Activated CD8-positive, alpha-beta T cell treated with anti-CD3 and anti-CD28 coated beads, Interleukin-2, amount 10 ng/mL, durations not matched to agents 7 days and 5 days (primary cell): ENCODE measurements at regions not wholly inside any gene's neighbourhood (a gene's known extent, or its start where the extent isn't known, plus 50 kb on each side); places are given as distances from the start of the nearest gene placed in this dataset.

Experiments
- ATAC-seq: fragments of 150-1000 bp; cut with Tn5 transposase; one replicate; pipeline ENCODE4 v1.10.0; 2021; ENCODE audit warnings: moderate library complexity
- CTCF ChIA-PET: fragments of 350-600 bp; sonication (Branson Sonifier 250); formaldehyde crosslinking; loops from one replicate; lab custom pipeline; 2021; ENCODE audit warnings: antibody characterized with exemption; lab: Charles Lee
- POLR2A ChIA-PET: fragments of 350-600 bp; sonication (Branson Sonifier 250); formaldehyde crosslinking; loops from one replicate; lab custom pipeline; 2021; ENCODE audit warnings: antibody characterized with exemption; lab: Charles Lee
- DNase-seq: peaks from one replicate; pipeline ENCODE4 v3.0.0-alpha.2; 2020
- H3K27ac Mint-ChIP-seq: one replicate; pipeline ENCODE4 v1.8.0; 2021; ENCODE audit warnings: mild to moderate bottlenecking, mixed read lengths
- H3K27me3 Mint-ChIP-seq: one replicate; pipeline ENCODE4 v1.8.0; 2021; ENCODE audit warnings: low read depth, mixed read lengths
- H3K36me3 Mint-ChIP-seq: one replicate; pipeline ENCODE4 v1.8.0; 2021; ENCODE audit warnings: low read depth, mixed read lengths
- H3K4me1 Mint-ChIP-seq: one replicate; pipeline ENCODE4 v1.8.0; 2021; ENCODE audit warnings: low read depth, mixed read lengths
- H3K4me3 Mint-ChIP-seq: one replicate; pipeline ENCODE4 v1.8.0; 2021; ENCODE audit warnings: mild to moderate bottlenecking, mixed read lengths
- H3K9me3 Mint-ChIP-seq: one replicate; pipeline ENCODE4 v1.8.0; 2022; ENCODE audit warnings: mixed read lengths; ENCODE audit not compliant: insufficient read depth

DNA sequence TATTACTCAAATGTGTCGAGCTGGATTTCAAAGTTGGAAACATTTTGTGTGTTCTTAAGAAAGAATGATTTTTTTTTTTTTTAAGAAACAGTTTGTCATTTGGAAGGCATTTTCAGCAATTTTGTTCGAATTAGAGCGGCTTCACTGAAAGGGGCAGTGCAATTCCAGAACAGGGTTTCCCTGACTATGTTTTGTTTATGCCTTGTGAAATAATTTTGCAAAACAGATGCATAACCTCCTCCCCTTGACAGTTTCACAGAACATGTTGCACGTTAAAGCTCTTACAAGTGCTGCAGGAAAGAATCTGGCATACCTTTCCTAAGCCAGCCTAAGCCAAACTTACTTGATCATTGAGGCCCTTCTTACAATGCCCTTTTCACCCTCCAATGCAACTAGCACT is 216.0 kb upstream of the SSTR4 start:
- Mint-ChIP-seq H3K9me3 (no peaks in the 10 kb centered on the region), H3K4me3 (no peak overlapping the region), H3K27ac (no peak overlapping the region), H3K27me3 (no peaks in the 10 kb centered on the region), H3K4me1 (no peaks in the 10 kb centered on the region), H3K36me3 (no peaks in the 10 kb centered on the region)
- ChIA-PET POLR2A (no interaction called here), CTCF (no interaction called here)
- no peak for ATAC-seq
- no peak for DNase-seq

GRCh38 chr20:22819784-22820183 is 215.3 kb upstream of the SSTR4 start:
- H3K27me3 Mint-ChIP-seq = no peaks in the 10 kb centered on the region
- ChIA-PET POLR2A (no interaction called here), CTCF (no interaction called here)
- no peaks in the 10 kb centered on the region for H3K36me3 Mint-ChIP-seq
- H3K4me3 Mint-ChIP-seq = no peak overlapping the region
- H3K27ac Mint-ChIP-seq = no peak overlapping the region
- ATAC-seq (no peak), DNase-seq (no peak)
- H3K4me1 Mint-ChIP-seq = no peaks in the 10 kb centered on the region
- H3K9me3 Mint-ChIP-seq = no peaks in the 10 kb centered on the region

DNA sequence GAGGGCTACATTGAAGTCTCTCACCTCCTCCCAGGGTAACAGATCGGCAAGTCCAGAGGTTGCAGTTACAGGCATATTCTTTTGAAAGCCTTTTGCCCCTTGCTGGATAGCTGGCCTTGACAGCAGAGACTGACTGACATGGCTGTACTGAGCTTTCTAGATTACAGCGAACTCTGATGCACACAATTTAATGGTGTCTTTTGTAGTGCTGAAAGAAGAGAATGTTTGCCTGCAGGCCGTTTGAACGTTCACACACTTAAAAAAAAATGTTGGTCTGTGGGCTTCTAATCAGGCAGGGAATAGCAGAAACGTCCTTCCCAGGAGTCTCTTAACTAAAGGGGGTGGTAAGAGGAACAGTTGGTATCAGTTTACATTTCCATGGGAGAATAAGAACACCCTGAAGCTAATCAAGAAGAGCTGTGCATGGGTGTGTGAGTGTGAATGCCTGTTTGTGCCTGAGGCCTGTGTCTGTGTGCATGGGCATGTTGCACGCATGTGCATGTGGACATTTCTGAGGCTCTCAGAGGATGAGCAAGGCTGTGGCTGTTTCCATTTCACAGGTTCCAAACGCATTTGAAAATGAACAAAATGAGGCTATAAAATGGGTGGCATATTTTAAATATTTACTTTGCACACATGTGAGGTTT is 213.9 kb upstream of the SSTR4 start:
- CTCF ChIA-PET = no interaction called here
- DNase-seq (no peak), ATAC-seq (no peak)
- Mint-ChIP-seq H3K27me3 (no peaks in the 10 kb centered on the region), H3K4me1 (no peaks in the 10 kb centered on the region), H3K27ac (no peak overlapping the region), H3K9me3 (no peaks in the 10 kb centered on the region), H3K36me3 (no peaks in the 10 kb centered on the region), H3K4me3 (no peak overlapping the region)
- POLR2A ChIA-PET = no interaction called here

DNA sequence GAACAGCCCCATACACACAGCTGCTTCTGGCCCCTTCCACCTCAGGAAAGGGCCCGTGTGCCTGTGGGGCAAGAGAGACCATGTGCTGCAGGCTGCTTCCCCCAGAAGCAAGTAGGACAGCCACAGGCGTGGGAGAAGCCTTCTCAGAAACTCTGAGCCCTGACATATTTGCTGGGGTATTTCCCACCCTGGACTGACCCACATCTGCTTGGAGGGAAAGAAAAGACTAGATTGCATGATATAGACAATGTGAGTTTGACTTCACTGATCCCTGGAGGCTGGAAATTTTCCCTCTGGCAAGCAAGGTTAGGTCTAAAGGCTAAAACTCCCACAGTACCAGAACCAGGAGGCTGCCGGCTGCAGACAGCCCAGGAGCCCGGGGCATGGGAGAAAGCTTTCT is 213.3 kb upstream of the SSTR4 start:
- H3K4me3 Mint-ChIP-seq = no peak overlapping the region
- POLR2A ChIA-PET = no interaction called here
- CTCF ChIA-PET = no interaction called here
- H3K36me3 Mint-ChIP-seq = no peaks in the 10 kb centered on the region
- no peaks in the 10 kb centered on the region for H3K27me3 Mint-ChIP-seq
- no peak for DNase-seq
- H3K4me1 Mint-ChIP-seq = no peaks in the 10 kb centered on the region
- no peak overlapping the region for H3K27ac Mint-ChIP-seq
- ATAC-seq = no peak
- H3K9me3 Mint-ChIP-seq = no peaks in the 10 kb centered on the region

DNA sequence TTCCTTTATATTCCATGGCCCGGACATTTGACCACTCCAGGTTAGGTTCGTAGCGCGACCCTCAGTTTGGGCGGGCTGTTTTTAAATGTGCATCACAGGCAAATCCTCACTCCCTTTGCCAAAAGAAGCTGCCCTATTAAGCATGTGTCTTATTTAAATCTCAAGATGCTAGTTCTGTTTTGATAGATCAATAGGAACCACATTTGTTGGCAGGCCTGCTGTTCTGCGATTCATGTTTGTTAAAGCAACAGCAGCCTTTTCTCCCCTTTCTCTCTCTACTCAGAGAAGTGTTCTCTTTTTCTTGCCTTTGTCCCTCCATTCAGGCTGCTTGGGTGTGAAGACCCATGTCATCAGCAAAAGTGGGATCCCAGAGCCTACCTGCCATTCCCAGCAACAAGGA is 212.0 kb upstream of the SSTR4 start:
- DNase-seq (no peak), ATAC-seq (no peak)
- Mint-ChIP-seq H3K36me3 (no peaks in the 10 kb centered on the region), H3K9me3 (no peaks in the 10 kb centered on the region), H3K27me3 (no peaks in the 10 kb centered on the region), H3K4me3 (no peak overlapping the region), H3K4me1 (no peaks in the 10 kb centered on the region), H3K27ac (no peak overlapping the region)
- ChIA-PET CTCF (no interaction called here), POLR2A (no interaction called here)

- no peak for DNase-seq
- ChIA-PET POLR2A (no interaction called here), CTCF (no interaction called here)
- H3K4me1 Mint-ChIP-seq = no peaks in the 10 kb centered on the region
- H3K9me3 Mint-ChIP-seq = no peaks in the 10 kb centered on the region
- H3K27ac Mint-ChIP-seq = no peak overlapping the region
- no peak for ATAC-seq
- H3K27me3 Mint-ChIP-seq = no peaks in the 10 kb centered on the region
- no peak overlapping the region for H3K4me3 Mint-ChIP-seq
- no peaks in the 10 kb centered on the region for H3K36me3 Mint-ChIP-seq
Measured at GRCh38 chr20:22824077-22824476, 211.0 kb upstream of the SSTR4 start.

- POLR2A ChIA-PET = no interaction called here
- no peak for DNase-seq
- no peaks in the 10 kb centered on the region for H3K4me1 Mint-ChIP-seq
- H3K27me3 Mint-ChIP-seq = no peaks in the 10 kb centered on the region
- no peak overlapping the region for H3K4me3 Mint-ChIP-seq
- CTCF ChIA-PET = no interaction called here
- H3K27ac Mint-ChIP-seq = no peak overlapping the region
- H3K9me3 Mint-ChIP-seq = no peaks in the 10 kb centered on the region
- H3K36me3 Mint-ChIP-seq = no peaks in the 10 kb centered on the region
- ATAC-seq = no peak
Measured at GRCh38 chr20:22825076-22825475, 210.0 kb upstream of the SSTR4 start.

DNA sequence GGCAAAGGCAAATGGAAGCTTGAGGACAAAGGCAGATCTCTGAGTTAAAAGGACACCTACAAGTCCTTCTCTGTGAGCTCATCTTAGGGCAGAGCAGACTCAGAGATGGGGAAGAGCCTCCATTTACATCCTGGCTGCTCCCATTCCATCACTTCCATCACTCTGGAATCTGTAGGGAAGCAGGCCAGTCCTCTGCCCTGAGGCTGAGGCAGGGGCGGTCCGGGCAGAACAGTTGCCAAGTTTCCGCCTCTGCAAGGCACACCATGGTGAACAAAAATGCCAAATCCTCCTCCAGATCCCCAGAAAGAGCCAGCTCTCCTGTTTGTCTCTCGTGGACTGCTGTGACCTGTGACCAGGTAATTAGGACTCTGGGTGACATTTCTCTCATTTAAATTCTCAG is 209.6 kb upstream of the SSTR4 start:
- CTCF ChIA-PET = no interaction called here
- Mint-ChIP-seq H3K36me3 (no peaks in the 10 kb centered on the region), H3K9me3 (no peaks in the 10 kb centered on the region), H3K27me3 (no peaks in the 10 kb centered on the region), H3K4me1 (no peaks in the 10 kb centered on the region), H3K4me3 (no peak overlapping the region), H3K27ac (no peak overlapping the region)
- DNase-seq = no peak
- ATAC-seq = no peak
- POLR2A ChIA-PET = no interaction called here

DNA sequence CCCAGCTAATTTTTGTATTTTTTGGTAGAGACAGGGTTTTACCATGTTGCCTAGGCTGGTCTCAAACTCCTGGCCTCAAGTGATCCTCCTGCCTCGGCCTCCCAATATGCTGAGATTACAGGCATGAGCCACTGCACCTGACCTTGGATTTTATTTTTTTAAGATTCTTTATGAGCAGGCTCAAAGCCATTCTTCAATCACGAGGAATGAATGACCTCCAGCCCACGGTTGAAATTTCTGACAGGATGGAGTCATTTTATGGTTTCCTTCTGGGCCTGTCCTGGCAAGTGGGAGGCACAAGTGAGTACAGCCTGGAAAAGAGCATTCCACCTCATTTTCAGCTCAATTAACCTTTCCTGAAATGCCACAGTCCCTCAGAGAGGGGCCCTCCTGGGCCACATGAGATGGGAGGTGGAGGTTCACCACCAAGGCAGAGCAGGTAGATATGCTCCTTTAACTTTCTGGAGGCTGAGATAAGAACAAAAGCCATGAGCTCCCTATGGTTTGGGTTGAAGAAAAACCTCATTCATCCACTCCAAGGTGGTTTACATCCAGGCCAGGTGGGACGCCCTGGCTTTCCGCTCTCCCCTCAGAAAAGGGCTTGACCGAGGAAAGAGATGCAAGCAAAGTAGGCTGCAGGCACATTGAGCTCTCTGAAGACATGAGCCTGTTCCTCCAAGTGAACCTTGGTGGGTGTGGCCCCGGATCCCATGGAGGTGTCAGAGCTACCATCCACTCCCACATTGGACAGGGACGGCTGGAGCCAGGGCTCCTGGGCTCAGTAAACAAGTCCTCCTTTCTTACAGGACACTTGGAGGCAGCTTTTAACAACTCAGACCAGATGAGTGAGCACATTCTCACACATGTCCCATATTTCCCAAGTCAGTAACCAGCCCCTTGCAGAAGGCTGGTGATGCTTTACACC is 208.5 kb upstream of the SSTR4 start:
- Mint-ChIP-seq H3K9me3 (no peaks in the 10 kb centered on the region), H3K36me3 (no peaks in the 10 kb centered on the region), H3K27me3 (no peaks in the 10 kb centered on the region), H3K4me3 (no peak overlapping the region), H3K4me1 (no peaks in the 10 kb centered on the region), H3K27ac (no peak overlapping the region)
- ATAC-seq (no peak), DNase-seq (no peak)
- CTCF ChIA-PET = no interaction called here
- POLR2A ChIA-PET = no interaction called here

DNA sequence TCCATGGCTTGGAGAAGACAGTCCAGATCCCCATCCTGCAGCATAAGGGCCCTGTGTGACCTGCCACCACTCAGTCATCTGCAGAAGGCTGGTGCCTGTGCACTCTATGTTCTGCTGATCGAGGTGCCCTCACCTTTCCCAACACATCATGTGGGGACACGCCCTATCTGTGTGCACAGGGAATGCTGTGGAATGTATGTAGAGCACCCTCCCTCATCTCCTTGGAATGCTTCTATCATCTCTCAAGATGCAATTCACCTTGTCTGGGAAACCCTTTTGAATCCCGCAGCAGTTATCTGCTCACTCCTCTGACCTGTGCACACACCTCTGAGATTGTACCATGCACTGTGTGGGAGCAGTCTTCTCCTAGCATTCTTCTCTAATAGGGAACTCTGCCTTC is 207.2 kb upstream of the SSTR4 start:
- Mint-ChIP-seq H3K27me3 (no peaks in the 10 kb centered on the region), H3K36me3 (no peaks in the 10 kb centered on the region), H3K27ac (no peak overlapping the region), H3K9me3 (no peaks in the 10 kb centered on the region), H3K4me1 (no peaks in the 10 kb centered on the region), H3K4me3 (no peak overlapping the region)
- no peak for DNase-seq
- no peak for ATAC-seq
- POLR2A ChIA-PET = no interaction called here
- CTCF ChIA-PET = no interaction called here

DNA sequence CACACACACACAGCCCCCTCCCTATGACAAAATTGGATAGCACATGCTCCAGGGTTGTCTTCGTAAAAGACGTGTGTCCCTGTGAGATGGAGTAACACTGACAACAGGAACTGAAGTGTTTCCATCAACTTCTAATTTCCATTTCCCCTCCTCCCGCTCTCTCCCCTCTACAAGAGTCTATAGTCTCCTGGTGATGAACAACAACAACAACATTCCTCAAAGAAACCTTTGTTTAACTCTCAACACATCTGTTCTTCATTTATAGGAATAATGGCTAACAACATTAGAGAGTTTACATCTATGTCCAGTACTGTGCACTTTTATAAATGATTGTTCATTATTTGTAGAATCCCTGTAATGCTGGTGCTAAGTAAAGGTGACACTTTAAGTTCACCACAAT is 205.8 kb upstream of the SSTR4 start:
- no peak overlapping the region for H3K4me3 Mint-ChIP-seq
- CTCF ChIA-PET = no interaction called here
- no peaks in the 10 kb centered on the region for H3K4me1 Mint-ChIP-seq
- POLR2A ChIA-PET = no interaction called here
- H3K36me3 Mint-ChIP-seq = no peaks in the 10 kb centered on the region
- DNase-seq = no peak
- no peaks in the 10 kb centered on the region for H3K9me3 Mint-ChIP-seq
- H3K27ac Mint-ChIP-seq = no peak overlapping the region
- no peak for ATAC-seq
- no peaks in the 10 kb centered on the region for H3K27me3 Mint-ChIP-seq

DNA sequence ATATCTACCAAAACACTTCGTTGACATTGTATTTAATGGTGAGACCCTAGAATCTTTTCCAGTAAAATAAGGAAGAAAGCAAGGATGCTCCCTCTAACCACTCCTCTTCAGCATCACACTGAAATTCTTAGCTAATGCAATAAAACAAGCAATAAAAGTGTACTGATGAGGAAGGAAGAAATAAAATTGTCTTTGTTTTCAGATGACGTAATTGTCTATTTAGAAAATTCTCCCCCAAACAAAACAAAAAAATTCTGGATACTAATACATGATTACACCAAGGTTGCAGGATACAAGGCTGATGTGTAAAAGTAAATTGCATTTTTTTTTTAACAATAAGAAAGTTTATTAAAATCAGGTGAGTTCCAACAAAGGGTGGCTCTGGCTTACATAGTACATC is 205.0 kb upstream of the SSTR4 start:
- CTCF ChIA-PET = no interaction called here
- H3K4me3 Mint-ChIP-seq = no peak overlapping the region
- POLR2A ChIA-PET = no interaction called here
- DNase-seq (no peak), ATAC-seq (no peak)
- H3K4me1 Mint-ChIP-seq = no peaks in the 10 kb centered on the region
- H3K27ac Mint-ChIP-seq = no peak overlapping the region
- no peaks in the 10 kb centered on the region for H3K9me3 Mint-ChIP-seq
- H3K36me3 Mint-ChIP-seq = no peaks in the 10 kb centered on the region
- H3K27me3 Mint-ChIP-seq = no peaks in the 10 kb centered on the region
